NCI-H69 (cell line): ENCODE measurements at regions not wholly inside any gene's neighbourhood (a gene's known extent, or its start where the extent isn't known, plus 50 kb on each side); places are given as distances from the start of the nearest gene placed in this dataset.

Source experiments
- DNase-seq: peaks from one replicate; lab custom pipeline; 2025; lab: John Stamatoyannopoulos, UW

- no peak for DNase-seq
Measured at GRCh38 chr6:1153696-1154245, 158.1 kb upstream of the FOXQ1 start.

GRCh38 chr6:1146500-1146899, 165.4 kb upstream of the FOXQ1 start:
- DNase-seq: no peak

DNA sequence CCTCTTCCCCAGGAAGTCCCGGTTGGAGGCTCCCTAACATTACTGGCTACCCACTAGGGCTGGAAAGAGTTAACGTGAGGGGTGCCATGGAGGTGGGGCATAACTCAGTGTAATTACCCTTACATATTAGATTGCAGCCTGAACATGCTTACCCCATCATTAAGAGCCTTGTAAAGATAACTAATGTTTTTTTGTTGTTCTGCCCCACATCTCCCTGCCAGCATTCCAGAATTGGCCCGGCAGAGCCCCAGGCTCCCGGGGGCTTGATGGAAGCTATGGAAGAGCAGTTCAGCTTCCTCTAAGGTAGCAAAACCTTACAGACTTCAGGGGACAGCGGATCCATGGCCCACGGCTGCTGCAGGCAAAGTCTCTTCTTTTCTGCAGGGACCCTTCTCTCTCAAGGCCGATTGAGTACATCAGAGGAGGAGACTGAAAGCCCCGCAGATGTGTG, 166.1 kb upstream of the FOXQ1 start:
- DNase-seq: no peak

DNA sequence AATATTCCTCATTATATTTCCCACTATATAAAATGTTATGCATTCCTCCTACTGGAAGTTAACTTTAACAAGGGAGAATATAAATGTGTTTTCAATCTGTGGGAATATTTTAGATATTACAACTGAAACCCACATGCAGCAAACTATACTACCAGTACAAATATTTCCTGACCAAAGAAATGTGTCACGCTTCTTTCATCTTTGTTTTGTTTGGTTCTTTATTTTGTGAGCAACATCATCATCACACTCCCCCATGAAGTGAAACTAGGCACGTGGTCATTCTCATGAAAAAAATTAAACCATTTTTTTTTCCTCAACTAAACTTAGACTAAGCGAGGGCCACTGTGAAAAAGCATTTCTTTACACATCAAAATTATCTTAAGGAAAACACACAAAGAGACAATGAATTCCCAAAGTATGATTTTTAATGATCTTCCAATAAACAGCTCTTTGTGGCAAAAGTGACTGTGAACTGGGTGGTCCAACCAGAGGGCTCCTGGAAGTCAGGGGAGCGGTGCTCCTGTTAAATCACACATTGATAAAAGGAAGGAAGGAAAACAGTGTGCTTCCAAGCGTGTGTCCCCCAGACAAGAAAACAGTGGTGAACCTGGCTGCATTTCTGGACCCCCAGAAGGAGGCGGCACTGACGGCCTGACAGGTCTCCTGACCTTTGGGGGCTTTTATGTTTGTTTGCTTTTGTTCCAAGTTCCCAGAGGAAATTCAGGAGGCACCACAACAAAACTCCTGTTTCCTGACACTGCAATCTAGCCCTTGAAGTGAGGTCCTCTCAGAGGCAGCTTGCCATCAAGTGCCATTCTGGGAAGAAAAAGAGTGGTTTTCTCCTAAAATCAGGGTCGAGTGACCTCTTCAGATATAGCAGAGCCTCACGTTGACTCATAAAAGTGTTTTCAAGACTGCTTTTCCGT, 166.8 kb upstream of the FOXQ1 start:
- no peak for DNase-seq

GRCh38 chr6:1143655-1144054, 168.2 kb upstream of the FOXQ1 start:
- DNase-seq: no peak

- no peak for DNase-seq
Measured at GRCh38 chr6:1139155-1139890, 172.6 kb upstream of the FOXQ1 start.

DNA sequence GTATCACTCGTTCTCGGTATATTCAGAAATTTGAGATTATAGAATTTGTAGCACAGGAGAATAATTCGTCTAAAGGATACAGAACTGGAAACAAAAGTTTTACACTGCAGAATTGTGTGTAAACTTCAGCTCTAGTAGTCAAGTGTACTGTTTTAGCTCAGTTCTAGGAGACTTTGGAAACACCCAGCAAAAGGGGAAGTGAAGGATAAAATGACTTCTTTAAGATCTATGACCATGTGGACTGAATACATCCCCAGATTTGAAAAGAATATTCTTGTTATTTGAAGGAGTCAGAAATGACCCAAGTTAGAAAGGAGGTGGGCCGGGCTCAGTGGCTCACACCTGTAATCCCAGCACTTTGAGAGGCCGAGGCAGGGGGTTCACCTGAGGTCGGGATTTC, 174.0 kb upstream of the FOXQ1 start:
- no peak for DNase-seq

DNA sequence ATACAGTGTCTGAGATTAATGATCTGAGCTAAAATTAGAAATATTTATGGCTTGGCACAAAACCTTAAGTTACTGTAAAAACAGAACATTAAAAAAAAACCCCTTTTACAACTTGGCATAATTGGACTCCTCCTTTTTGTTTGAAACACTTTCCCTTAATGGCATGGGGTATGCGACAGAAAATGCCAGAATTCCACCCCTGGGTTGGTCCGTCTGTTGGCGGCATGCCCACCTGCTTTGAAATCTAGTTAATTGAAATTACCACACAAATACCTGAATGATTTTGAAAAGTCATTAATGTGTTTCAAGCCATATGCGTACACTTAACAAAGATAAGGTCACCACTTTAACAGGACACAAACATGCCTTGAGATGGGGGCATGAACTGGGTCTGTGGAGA, 175.1 kb upstream of the FOXQ1 start:
- no peak for DNase-seq

DNA sequence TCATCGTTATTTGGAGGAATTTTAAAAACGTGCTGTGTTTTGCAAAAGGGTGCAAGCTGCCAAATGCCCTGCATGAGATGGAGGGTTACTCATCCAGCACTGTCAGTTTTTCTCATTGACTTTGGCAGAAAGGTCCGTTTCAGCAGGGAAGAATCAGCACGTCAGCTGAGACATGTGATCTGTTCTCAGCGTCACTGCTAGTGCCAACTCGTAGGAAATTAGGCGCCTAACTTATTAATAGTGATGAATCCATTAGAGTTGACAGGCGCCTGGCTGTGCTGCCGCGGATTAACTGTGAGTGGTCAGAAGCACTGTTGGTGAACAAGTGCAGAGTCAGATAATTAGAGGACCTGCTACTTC, 175.5 kb upstream of the FOXQ1 start:
- no peak for DNase-seq

GRCh38 chr6:1135726-1136414, 176.0 kb upstream of the FOXQ1 start:
- DNase-seq: no peak

DNA sequence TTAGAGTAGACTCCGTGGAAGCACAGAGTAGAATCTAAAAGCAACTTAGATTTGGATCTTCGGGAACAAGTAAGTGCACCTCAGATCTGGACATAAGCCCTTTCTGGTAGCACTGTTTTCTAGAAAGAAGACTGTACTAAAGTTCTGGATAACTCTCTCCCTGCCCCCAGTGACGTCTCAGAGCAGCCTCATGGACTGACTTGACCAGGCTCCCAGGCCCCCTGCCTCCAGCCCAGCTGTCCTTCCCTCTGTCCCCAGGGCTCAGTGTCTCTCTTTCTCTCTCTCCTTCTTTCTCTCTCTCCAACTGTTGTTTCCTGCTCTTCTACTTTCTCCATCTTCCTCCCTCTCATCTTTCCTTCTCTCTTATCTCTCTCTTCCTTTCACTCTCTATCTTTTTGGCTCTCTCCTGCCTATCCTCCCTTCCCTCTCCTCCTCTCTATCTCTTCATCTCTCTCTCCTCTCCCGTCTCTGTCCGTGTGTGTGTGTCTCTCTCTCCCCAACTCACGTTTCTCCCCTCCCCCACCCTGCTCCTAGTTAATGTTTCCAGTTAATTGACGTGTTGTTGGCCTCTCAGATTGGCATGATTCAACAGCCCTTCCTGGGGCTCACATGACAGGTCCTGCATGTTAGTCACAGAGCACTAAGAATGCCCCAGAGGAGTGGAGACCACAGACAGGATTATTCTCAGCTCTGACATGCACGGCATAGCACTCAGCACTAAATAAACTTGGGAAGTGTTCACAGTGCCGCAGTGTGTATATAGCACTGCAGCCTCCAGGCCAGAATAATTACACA, 180.4 kb upstream of the FOXQ1 start:
- no peak for DNase-seq

GRCh38 chr6:1130709-1131108, 181.2 kb upstream of the FOXQ1 start:
- no peak for DNase-seq

DNA sequence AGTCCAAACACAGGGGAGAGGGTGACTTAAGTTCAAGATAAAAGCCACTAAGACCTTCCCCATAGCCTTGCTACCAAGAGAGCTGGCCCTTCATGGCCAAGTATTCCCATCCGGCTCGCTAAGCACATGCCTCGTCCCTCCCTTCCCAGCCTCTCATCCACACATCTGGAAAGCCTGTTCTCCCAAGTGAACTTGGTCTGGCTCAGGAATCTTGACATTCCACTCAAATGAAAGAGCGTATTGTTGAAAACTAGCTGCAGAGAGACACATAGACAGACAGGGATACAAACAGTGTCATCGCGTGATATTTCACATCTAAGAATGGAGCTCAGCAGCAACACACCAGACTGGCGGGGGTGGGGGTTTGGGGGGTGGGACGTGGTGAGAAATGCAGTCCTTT, 182.8 kb upstream of the FOXQ1 start:
- no peak for DNase-seq

- no peak for DNase-seq
Measured at GRCh38 chr6:1127597-1128288, 184.2 kb upstream of the FOXQ1 start.

- no peak for DNase-seq
Measured at GRCh38 chr6:1127129-1127528, 184.8 kb upstream of the FOXQ1 start.

DNA sequence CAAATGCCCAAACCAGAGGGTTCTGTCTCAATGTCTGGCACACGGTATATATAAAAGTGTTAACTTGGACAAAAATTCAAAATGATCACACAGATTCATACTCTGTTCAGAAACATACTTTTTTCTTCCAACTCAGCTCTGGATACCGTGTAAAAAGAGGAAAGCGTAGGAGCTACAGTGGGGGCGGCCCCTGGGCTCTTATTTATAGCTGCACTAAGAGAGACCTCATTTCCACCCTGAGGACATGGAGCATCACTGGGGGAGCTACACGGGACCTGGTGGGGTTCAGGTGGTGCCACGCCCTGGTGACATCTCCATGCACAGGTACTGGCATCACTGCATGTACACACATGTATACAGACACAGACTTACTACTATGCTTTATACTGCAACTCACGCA, 185.9 kb upstream of the FOXQ1 start:
- no peak for DNase-seq

- no peak for DNase-seq
Measured at GRCh38 chr6:1125297-1125696, 186.6 kb upstream of the FOXQ1 start.

DNA sequence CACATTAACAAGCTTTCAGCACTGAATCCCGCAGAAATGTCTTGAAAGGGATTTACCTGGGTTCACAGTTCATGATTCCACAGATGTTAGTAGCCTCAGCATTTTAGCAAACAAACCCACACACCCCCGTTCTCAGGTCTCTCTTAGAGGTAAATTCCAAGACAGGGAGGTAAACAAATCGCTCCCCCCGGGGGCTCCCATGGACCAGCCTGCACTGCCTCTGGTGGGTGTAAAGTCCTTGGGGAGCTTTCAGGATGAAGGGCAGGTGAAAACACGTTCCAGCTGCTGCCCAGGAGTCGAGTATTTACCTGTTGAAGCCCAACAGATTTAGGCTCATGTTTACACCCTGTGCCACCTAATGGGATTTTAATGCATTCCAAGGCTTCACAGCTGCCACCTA, 187.0 kb upstream of the FOXQ1 start:
- no peak for DNase-seq

DNA sequence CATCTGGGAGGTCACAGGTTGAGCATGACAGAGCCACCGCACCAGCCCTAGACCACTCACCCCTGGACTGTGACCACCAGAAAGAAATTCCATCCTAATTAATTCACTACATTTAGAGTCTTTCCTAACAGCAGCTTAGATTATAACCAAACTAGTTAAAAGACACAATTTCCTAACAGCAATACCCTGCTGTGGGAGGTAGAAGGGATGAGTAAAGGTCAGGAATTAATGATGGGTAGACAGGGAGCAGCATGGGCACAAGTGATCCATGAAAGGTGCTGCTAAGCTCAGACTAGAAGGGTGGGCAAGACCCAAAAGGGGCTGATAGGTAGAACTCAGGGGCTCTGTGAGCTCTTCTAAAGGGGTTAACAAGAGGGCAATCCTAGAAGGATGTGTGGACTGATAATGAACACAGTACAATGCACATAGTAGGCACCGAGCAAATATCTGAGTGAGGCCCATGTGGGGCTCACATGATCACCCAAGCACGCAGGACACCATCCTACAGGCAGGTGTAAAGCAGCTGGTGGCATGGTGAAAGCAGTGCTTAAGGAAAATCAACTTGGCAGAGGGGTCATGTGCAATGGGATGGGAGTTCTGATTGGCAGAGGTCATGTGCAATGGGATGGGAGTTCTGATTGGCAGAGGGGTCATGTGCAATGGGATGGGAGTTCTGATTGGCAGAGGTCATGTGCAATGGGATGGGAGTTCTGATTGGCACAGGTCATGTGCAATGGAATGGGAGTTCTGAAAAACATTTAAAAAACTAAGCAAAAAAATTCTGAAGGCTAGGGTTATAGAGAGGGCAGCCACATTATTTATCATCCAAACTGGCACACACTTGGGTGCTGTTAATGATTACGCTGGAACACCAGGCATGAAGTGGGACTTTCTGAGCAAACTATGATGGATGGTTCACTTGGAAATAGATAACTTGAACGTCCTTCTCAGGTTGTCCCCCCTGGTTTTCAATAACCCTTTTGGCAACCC, 188.2 kb upstream of the FOXQ1 start:
- DNase-seq: no peak

- DNase-seq: no peak
Measured at GRCh38 chr6:1122083-1122482, 189.8 kb upstream of the FOXQ1 start.
